ENCODE measurements at regions not wholly inside any gene's neighbourhood (a gene's known extent, or its start where the extent isn't known, plus 50 kb on each side); places are given as distances from the start of the nearest gene placed in this dataset.

- H3K9me3 ChIP-seq (ENCODE audit: control insufficient read depth, low read length, poor library complexity, severe bottlenecking): no peaks in the 10 kb centered on the region
- Mint-ChIP-seq H3K27me3 (no peaks in the 10 kb centered on the region), H3K27ac (no peak overlapping the region), H3K36me3 (ENCODE audit: low read depth) (no peaks in the 10 kb centered on the region), H3K4me3 (no peak overlapping the region), H3K4me1 (no peaks in the 10 kb centered on the region)
- DNase-seq (no peak), ATAC-seq (no peak)
Measured at GRCh38 chr2:67646714-67647333, 249.7 kb downstream of the ETAA1 start.

- H3K9me3 ChIP-seq (ENCODE audit: control insufficient read depth, low read length, poor library complexity, severe bottlenecking): no peaks in the 10 kb centered on the region
- ATAC-seq (no peak), DNase-seq (no peak)
- H3K4me1 Mint-ChIP-seq: no peaks in the 10 kb centered on the region
- H3K36me3 Mint-ChIP-seq (ENCODE audit: low read depth): no peaks in the 10 kb centered on the region
- no peak overlapping the region for H3K4me3 Mint-ChIP-seq
- H3K27me3 Mint-ChIP-seq: no peaks in the 10 kb centered on the region
- H3K27ac Mint-ChIP-seq: no peak overlapping the region
Measured at GRCh38 chr2:67649331-67650261, 252.5 kb downstream of the ETAA1 start.

- no peak overlapping the region for H3K27ac Mint-ChIP-seq
Measured at GRCh38 chr2:67650291-67651133, 253.4 kb downstream of the ETAA1 start.

GRCh38 chr2:67651565-67651964 is 254.4 kb downstream of the ETAA1 start:
- DNase-seq (no peak), ATAC-seq (no peak)
- H3K9me3 ChIP-seq (ENCODE audit: control insufficient read depth, low read length, poor library complexity, severe bottlenecking): no peaks in the 10 kb centered on the region
- no peak overlapping the region for H3K27ac Mint-ChIP-seq
- H3K27me3 Mint-ChIP-seq: no peaks in the 10 kb centered on the region
- no peak overlapping the region for H3K4me3 Mint-ChIP-seq
- H3K4me1 Mint-ChIP-seq: no peaks in the 10 kb centered on the region
- no peaks in the 10 kb centered on the region for H3K36me3 Mint-ChIP-seq (ENCODE audit: low read depth)

More at GRCh38 chr2:67650291-67651133, 253.4 kb downstream of the ETAA1 start:
- Mint-ChIP-seq H3K4me3 (no peak overlapping the region), H3K36me3 (ENCODE audit: low read depth) (no peaks in the 10 kb centered on the region), H3K27me3 (no peaks in the 10 kb centered on the region), H3K4me1 (no peaks in the 10 kb centered on the region)
- no peak for DNase-seq
- no peaks in the 10 kb centered on the region for H3K9me3 ChIP-seq (ENCODE audit: control insufficient read depth, low read length, poor library complexity, severe bottlenecking)
- no peak for ATAC-seq

GRCh38 chr2:67652679-67653078 is 255.5 kb downstream of the ETAA1 start:
- H3K27me3 Mint-ChIP-seq: no peaks in the 10 kb centered on the region
- no peak for ATAC-seq
- no peak for DNase-seq
- H3K9me3 ChIP-seq (ENCODE audit: control insufficient read depth, low read length, poor library complexity, severe bottlenecking): no peaks in the 10 kb centered on the region
- H3K4me1 Mint-ChIP-seq: no peaks in the 10 kb centered on the region
- no peak overlapping the region for H3K27ac Mint-ChIP-seq
- H3K4me3 Mint-ChIP-seq: no peak overlapping the region
- no peaks in the 10 kb centered on the region for H3K36me3 Mint-ChIP-seq (ENCODE audit: low read depth)

DNA sequence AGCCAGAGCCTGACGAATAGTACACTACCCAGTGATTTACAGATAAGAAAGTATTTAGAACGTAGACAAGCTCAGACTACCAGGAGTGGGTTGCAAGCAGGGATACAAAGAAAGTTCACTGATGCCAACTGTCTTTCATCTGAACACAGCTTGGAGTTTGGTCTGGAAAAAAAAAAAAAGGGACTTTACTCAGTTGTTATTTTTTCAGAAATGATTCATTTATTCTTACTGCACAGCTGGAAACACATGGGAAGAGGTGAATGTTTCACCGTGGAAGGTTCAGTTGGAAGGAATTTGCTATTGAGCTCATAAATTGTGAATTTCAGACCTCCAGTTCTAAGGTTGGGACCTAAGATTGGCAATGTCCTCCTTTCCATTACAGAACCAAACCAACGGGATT is 259.7 kb downstream of the ETAA1 start:
- H3K9me3 ChIP-seq (ENCODE audit: control insufficient read depth, low read length, poor library complexity, severe bottlenecking): no peaks in the 10 kb centered on the region
- no peaks in the 10 kb centered on the region for H3K36me3 Mint-ChIP-seq (ENCODE audit: low read depth)
- no peak for ATAC-seq
- H3K4me3 Mint-ChIP-seq: no peak overlapping the region
- H3K4me1 Mint-ChIP-seq: no peaks in the 10 kb centered on the region
- no peak for DNase-seq
- no peak overlapping the region for H3K27ac Mint-ChIP-seq
- no peaks in the 10 kb centered on the region for H3K27me3 Mint-ChIP-seq

DNA sequence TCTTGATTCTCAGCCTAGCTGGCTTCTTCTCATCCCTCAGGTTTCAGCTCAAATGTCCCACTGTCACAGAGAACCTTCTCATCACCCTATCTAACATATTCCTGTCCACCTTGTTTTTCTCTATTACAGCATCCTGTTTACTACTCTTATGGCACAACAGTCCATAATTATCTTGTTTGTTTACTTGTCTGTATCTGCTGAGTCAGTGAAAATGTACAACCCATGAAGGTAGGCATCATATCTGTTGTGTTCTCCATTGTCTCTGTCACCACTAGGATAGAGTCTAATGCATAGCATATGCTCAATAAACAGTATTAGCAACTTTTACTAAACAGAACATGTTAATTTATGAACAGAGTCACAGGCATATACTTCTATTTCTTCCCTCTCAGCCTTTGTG is 261.7 kb downstream of the ETAA1 start:
- no peak overlapping the region for H3K27ac Mint-ChIP-seq
- no peak for DNase-seq
- no peak overlapping the region for H3K4me3 Mint-ChIP-seq
- H3K9me3 ChIP-seq (ENCODE audit: control insufficient read depth, low read length, poor library complexity, severe bottlenecking): no peaks in the 10 kb centered on the region
- no peaks in the 10 kb centered on the region for H3K36me3 Mint-ChIP-seq (ENCODE audit: low read depth)
- H3K4me1 Mint-ChIP-seq: no peaks in the 10 kb centered on the region
- no peak for ATAC-seq
- H3K27me3 Mint-ChIP-seq: no peaks in the 10 kb centered on the region

DNA sequence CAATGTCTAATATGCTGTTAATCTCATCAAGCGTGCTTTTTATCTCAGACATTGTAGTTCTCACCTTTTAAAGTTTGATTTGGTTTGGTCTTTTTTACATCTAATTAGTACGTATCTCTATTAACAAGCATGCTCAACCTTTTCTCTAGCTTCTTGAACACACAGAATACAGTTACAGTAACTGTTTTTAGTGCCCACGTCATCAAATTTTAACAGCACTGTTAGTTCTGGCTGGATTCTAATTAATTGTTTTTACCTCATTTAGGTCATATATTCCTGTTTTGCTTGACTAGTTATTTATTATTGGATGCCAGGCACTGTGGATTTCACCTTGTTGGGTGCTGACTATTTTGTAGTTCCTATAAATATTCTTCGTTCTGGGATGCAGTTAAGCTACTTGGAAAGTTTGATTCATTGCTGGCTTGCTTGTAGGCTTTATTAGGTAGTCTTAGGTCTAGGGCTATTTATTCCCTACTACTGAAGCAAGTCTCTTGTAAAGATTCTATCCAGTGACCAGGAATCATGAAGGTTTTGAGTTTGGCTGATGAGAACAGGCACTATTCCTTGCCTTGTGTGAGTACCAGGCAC is 263.0 kb downstream of the ETAA1 start:
- Mint-ChIP-seq H3K27me3 (no peaks in the 10 kb centered on the region), H3K4me1 (no peaks in the 10 kb centered on the region), H3K4me3 (no peak overlapping the region), H3K27ac (no peak overlapping the region), H3K36me3 (ENCODE audit: low read depth) (no peaks in the 10 kb centered on the region)
- no peak for DNase-seq
- H3K9me3 ChIP-seq (ENCODE audit: control insufficient read depth, low read length, poor library complexity, severe bottlenecking): no peaks in the 10 kb centered on the region
- no peak for ATAC-seq

DNA sequence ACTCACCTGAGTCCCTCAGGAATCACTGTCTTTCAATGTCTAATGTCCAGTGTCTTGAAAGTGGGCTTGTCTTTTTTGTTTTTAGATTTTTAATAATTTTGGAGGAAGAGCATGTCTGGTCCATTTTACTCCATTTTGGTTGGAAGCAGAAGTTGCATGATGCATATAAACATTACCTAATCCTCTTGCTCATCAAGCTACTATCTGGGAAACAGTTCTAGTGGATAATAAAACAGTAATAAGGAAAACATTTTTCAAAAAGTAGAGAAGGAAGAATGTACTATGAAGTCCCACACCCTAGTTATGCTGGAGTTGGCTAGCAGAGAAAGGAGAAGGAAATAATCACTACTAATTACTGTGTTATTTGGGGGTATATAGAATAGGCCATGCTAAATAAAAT is 263.7 kb downstream of the ETAA1 start:
- H3K4me3 Mint-ChIP-seq: no peak overlapping the region
- no peak for ATAC-seq
- no peaks in the 10 kb centered on the region for H3K36me3 Mint-ChIP-seq (ENCODE audit: low read depth)
- H3K27me3 Mint-ChIP-seq: no peaks in the 10 kb centered on the region
- H3K27ac Mint-ChIP-seq: no peak overlapping the region
- H3K4me1 Mint-ChIP-seq: no peaks in the 10 kb centered on the region
- DNase-seq: no peak
- no peaks in the 10 kb centered on the region for H3K9me3 ChIP-seq (ENCODE audit: control insufficient read depth, low read length, poor library complexity, severe bottlenecking)

DNA sequence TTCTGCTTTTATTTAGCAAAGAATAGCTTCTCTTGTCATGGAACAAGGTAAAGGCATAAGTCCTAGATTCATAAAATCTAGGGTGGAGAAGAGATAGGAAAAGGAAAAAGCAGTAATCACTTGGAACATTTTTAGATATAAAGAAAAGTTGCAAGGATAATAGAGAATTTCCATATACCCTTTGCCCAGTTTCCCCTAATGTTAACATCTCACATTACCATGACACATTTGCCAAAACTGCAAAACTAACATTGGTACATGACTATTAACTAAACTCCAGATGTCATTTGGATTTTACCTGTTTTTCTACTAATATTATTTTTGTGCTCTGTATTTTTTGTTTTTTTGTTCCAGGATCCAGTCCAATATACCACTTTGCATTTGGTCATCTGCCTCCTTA is 265.1 kb downstream of the ETAA1 start:
- Mint-ChIP-seq H3K27me3 (no peaks in the 10 kb centered on the region), H3K4me1 (no peaks in the 10 kb centered on the region), H3K4me3 (no peak overlapping the region), H3K27ac (no peak overlapping the region), H3K36me3 (ENCODE audit: low read depth) (no peaks in the 10 kb centered on the region)
- ATAC-seq: no peak
- no peak for DNase-seq
- H3K9me3 ChIP-seq (ENCODE audit: control insufficient read depth, low read length, poor library complexity, severe bottlenecking): no peaks in the 10 kb centered on the region

- Mint-ChIP-seq H3K27me3 (no peaks in the 10 kb centered on the region), H3K4me3 (no peak overlapping the region), H3K36me3 (ENCODE audit: low read depth) (no peaks in the 10 kb centered on the region), H3K4me1 (no peaks in the 10 kb centered on the region), H3K27ac (no peak overlapping the region)
- no peak for ATAC-seq
- no peaks in the 10 kb centered on the region for H3K9me3 ChIP-seq (ENCODE audit: control insufficient read depth, low read length, poor library complexity, severe bottlenecking)
- DNase-seq: no peak
Measured at GRCh38 chr2:67663776-67664175, 266.6 kb downstream of the ETAA1 start.

DNA sequence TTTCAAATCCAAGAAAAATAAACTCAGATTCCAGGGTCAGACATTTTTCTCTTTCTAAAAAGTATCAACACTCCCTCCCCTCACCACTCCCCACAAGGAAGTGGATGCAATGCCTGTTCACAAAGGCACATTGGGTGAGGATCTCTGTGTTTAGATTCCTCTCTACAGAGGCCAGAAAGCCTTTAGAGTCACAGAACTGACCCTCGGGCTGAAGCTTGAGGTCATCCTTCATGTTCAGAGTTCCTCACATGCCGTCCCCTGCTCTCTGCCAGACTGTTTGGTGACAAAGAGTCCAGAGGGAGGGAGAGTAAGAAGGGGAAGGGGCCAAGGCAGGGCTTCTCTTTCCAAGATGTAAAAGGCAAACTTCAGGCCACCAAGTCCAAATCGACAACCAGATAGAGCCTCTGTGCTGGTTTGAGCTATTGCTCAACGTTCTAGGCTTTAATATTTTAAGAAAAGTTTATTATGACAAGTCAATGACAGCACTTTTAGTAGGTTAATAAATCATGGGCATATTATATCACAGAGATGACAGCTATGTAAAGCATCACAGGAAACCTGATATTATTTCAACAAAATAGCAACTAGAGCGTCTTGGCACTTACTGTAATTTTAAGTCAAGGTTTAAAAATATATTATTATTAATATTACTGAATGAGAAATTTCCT is 269.4 kb downstream of the ETAA1 start:
- Mint-ChIP-seq H3K27ac (no peak overlapping the region), H3K4me1 (no peaks in the 10 kb centered on the region), H3K4me3 (no peak overlapping the region), H3K36me3 (ENCODE audit: low read depth) (no peaks in the 10 kb centered on the region), H3K27me3 (no peaks in the 10 kb centered on the region)
- ATAC-seq: no peak
- DNase-seq: no peak
- H3K9me3 ChIP-seq (ENCODE audit: control insufficient read depth, low read length, poor library complexity, severe bottlenecking): no peaks in the 10 kb centered on the region

Measured in T-helper 17 cell (primary cell).